Keratinocyte (primary cell): ENCODE measurements at regions not wholly inside any gene's neighbourhood (a gene's known extent, or its start where the extent isn't known, plus 50 kb on each side); places are given as distances from the start of the nearest gene placed in this dataset.

Source experiments
- CTCF ChIP-seq, 3 experiments: IDR thresholded peaks in 1 of 3; conservative IDR thresholded peaks in 1 of 3; optimal IDR thresholded peaks in 1 of 3; 2 replicates in 2 of 3; 3 replicates in 1 of 3; pipeline versions ENCODE3 to v1.5.1; 2011; ENCODE audit warnings: low read length in 3 of 3, mild to moderate bottlenecking in 3 of 3, moderate library complexity in 2 of 3, control low read depth in 1 of 3, inconsistent platforms in 1 of 3; ENCODE audit not compliant: insufficient read depth in 2 of 3; ENCODE audit errors: extremely low read depth in 1 of 3
- EZH2 ChIP-seq: IDR thresholded peaks from one replicate; pipeline ENCODE4 v1.6.1; 2012; ENCODE audit warnings: inconsistent platforms, mild to moderate bottlenecking, low read length, moderate library complexity

DNA sequence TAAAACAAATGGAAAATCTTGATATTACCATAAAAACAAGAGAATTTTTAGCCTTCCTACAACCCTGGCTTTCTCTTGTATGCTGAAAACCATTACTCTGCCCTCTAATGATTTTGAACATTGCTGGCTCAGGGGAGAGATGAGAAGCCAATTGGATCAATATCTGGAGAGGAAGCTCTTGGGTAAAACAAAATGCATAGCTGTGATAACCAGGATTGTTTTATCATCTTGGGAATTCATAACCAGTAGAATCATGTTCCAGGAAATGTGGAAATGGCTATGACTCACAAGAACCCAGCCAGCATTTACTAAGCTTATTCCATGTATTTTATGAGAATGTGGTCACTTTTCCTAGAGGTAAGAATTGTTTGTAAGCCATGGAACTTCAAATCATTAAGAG is 51.1 kb upstream of the CTNND2 start:
- TF ChIP-seq CTCF (optimal IDR thresholded peaks at IDR 0.05 in 1 of 3, IDR thresholded peaks at IDR 0.05 in 1 of 3, conservative IDR thresholded peaks at IDR 0.05 in 1 of 3; ENCODE audit: extremely low read depth in 1 of 3, insufficient read depth in 2 of 3, low read length in 3 of 3) (no peak), EZH2 (no peak)
